Keratinocyte (primary cell): ENCODE measurements at regions not wholly inside any gene's neighbourhood (a gene's known extent, or its start where the extent isn't known, plus 50 kb on each side); places are given as distances from the start of the nearest gene placed in this dataset.

Experiments used
- DNase-seq: peaks from one replicate; pipeline ENCODE4 v3.0.0-alpha.2; 2011; ENCODE audit warnings: low read depth, missing footprints, low spot score
- FAIRE-seq: peaks from 2 replicates; lab custom pipeline; 2011; peaks lifted over from hg19 to GRCh38; lab: Jason Lieb, UNC
- H2AFZ ChIP-seq: 2 replicates; pipeline ENCODE4 v1.6.0; 2012; ENCODE audit warnings: low read length, control low read depth, inconsistent platforms; ENCODE audit not compliant: control insufficient read depth
- H3K27ac ChIP-seq: 2 replicates; pipeline ENCODE4 v1.5.1; 2011; ENCODE audit warnings: low read length; ENCODE audit not compliant: control insufficient read depth, insufficient read depth
- H3K27me3 ChIP-seq: 3 replicates; pipeline ENCODE4 v1.6.0; 2011; ENCODE audit warnings: low read length; ENCODE audit not compliant: control insufficient read depth, insufficient read depth; ENCODE audit errors: extremely low read depth
- H3K36me3 ChIP-seq, 2 experiments: 2 replicates in 1 of 2; 3 replicates in 1 of 2; pipeline ENCODE4 v1.5.1; 2011; ENCODE audit warnings: low read length in 2 of 2, mild to moderate bottlenecking in 1 of 2; ENCODE audit not compliant: control insufficient read depth in 2 of 2, insufficient read depth in 2 of 2; ENCODE audit errors: extremely low read depth in 1 of 2
- H3K4me1 ChIP-seq: 3 replicates; pipeline ENCODE4 v1.5.1; 2011; ENCODE audit warnings: low read length; ENCODE audit not compliant: control insufficient read depth, insufficient read depth; ENCODE audit errors: extremely low read depth
- H3K4me2 ChIP-seq: 3 replicates; pipeline ENCODE4 v1.6.0; 2011; ENCODE audit warnings: low read depth, low read length; ENCODE audit not compliant: control insufficient read depth, insufficient read depth; ENCODE audit errors: extremely low read depth
- H3K4me3 ChIP-seq, 3 experiments: fragments of 200-600 bp in 1 of 3; sonication (generic) in 1 of 3; 2 replicates in 2 of 3; 3 replicates in 1 of 3; pipeline ENCODE4 v1.5.1; 2011 to 2016; ENCODE audit warnings: low read length in 3 of 3, mild to moderate bottlenecking in 3 of 3, control low read depth in 2 of 3, inconsistent platforms in 1 of 3, low read depth in 1 of 3, mixed read lengths in 1 of 3, mixed run types in 1 of 3, moderate library complexity in 1 of 3; ENCODE audit not compliant: control insufficient read depth in 2 of 3, insufficient read depth in 2 of 3; ENCODE audit errors: extremely low read depth in 1 of 3
- H3K79me2 ChIP-seq: 2 replicates; pipeline ENCODE4 v1.6.0; 2012; ENCODE audit warnings: low read length; ENCODE audit not compliant: control insufficient read depth, insufficient read depth
- H3K9ac ChIP-seq: 3 replicates; pipeline ENCODE4 v1.6.0; 2011; ENCODE audit warnings: low read length; ENCODE audit not compliant: control insufficient read depth, insufficient read depth; ENCODE audit errors: extremely low read depth
- H3K9me1 ChIP-seq: 3 replicates; pipeline ENCODE4 v1.6.0; 2011; ENCODE audit warnings: low read length; ENCODE audit not compliant: control insufficient read depth, insufficient read depth; ENCODE audit errors: extremely low read depth
- H3K9me3 ChIP-seq: 2 replicates; pipeline ENCODE4 v1.5.1; 2012; ENCODE audit warnings: low read depth, low read length; ENCODE audit not compliant: control insufficient read depth
- H4K20me1 ChIP-seq: 3 replicates; pipeline ENCODE4 v1.6.0; 2011; ENCODE audit warnings: low read length; ENCODE audit not compliant: control insufficient read depth, insufficient read depth; ENCODE audit errors: extremely low read depth
- EZH2 ChIP-seq: IDR thresholded peaks from one replicate; pipeline ENCODE4 v1.6.1; 2012; ENCODE audit warnings: inconsistent platforms, mild to moderate bottlenecking, low read length, moderate library complexity
- dilution Hi-C: fragments of 300-500 bp; cut with MboI; formaldehyde crosslinking; loops from one replicate; pipeline ENCODE4 v1.7.0; 2020; ENCODE audit warnings: low sequenced_read_pairs; ENCODE audit not compliant: extremely low pct_ligation_motif_present
- TF ChIP-seq, protein P1 (sequence below), 3 experiments: IDR thresholded peaks in 1 of 3; conservative IDR thresholded peaks in 1 of 3; optimal IDR thresholded peaks in 1 of 3; 2 replicates in 2 of 3; 3 replicates in 1 of 3; pipeline versions ENCODE3 to v1.5.1; 2011; ENCODE audit warnings: low read length in 3 of 3, mild to moderate bottlenecking in 3 of 3, moderate library complexity in 2 of 3, control low read depth in 1 of 3, inconsistent platforms in 1 of 3; ENCODE audit not compliant: insufficient read depth in 2 of 3; ENCODE audit errors: extremely low read depth in 1 of 3

- Histone ChIP-seq H3K4me2 (no peak overlapping the region), H3K27me3 (no peaks in the 10 kb centered on the region), H3K27ac (no peak overlapping the region), H3K9me1 (no peaks in the 10 kb centered on the region), H3K36me3 (no peaks in the 10 kb centered on the region), H3K4me1 (no peaks in the 10 kb centered on the region), H3K9ac (no peak overlapping the region), H4K20me1 (no peaks in the 10 kb centered on the region), H3K9me3 (no peaks in the 10 kb centered on the region), H2AFZ (no peak overlapping the region), H3K4me3 (no peak overlapping the region), H3K79me2 (no peaks in the 10 kb centered on the region)
- TF ChIP-seq EZH2 = no peak
- TF ChIP-seq, protein P1, sequence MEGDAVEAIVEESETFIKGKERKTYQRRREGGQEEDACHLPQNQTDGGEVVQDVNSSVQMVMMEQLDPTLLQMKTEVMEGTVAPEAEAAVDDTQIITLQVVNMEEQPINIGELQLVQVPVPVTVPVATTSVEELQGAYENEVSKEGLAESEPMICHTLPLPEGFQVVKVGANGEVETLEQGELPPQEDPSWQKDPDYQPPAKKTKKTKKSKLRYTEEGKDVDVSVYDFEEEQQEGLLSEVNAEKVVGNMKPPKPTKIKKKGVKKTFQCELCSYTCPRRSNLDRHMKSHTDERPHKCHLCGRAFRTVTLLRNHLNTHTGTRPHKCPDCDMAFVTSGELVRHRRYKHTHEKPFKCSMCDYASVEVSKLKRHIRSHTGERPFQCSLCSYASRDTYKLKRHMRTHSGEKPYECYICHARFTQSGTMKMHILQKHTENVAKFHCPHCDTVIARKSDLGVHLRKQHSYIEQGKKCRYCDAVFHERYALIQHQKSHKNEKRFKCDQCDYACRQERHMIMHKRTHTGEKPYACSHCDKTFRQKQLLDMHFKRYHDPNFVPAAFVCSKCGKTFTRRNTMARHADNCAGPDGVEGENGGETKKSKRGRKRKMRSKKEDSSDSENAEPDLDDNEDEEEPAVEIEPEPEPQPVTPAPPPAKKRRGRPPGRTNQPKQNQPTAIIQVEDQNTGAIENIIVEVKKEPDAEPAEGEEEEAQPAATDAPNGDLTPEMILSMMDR (optimal IDR thresholded peaks at IDR 0.05 in 1 of 3, IDR thresholded peaks at IDR 0.05 in 1 of 3, conservative IDR thresholded peaks at IDR 0.05 in 1 of 3; ENCODE audit: extremely low read depth in 1 of 3, insufficient read depth in 2 of 3, low read length in 3 of 3) = no peak
- FAIRE-seq (no peak), DNase-seq (no peak)
- dilution Hi-C loops = no loop called here
Observed at GRCh38 chr6:84870672-84871071, 106.3 kb upstream of the TBX18 start.

- Histone ChIP-seq H3K9me3 (no peaks in the 10 kb centered on the region), H3K27ac (no peak overlapping the region), H4K20me1 (no peaks in the 10 kb centered on the region), H3K4me3 (no peak overlapping the region), H3K9me1 (no peaks in the 10 kb centered on the region), H3K79me2 (no peaks in the 10 kb centered on the region), H3K4me1 (no peaks in the 10 kb centered on the region), H3K27me3 (no peaks in the 10 kb centered on the region), H3K36me3 (no peaks in the 10 kb centered on the region), H3K4me2 (no peak overlapping the region), H2AFZ (no peak overlapping the region), H3K9ac (no peak overlapping the region)
- no peak for FAIRE-seq
- dilution Hi-C loops = no loop called here
- no peak for DNase-seq
- TF ChIP-seq, protein P1 (optimal IDR thresholded peaks at IDR 0.05 in 1 of 3, IDR thresholded peaks at IDR 0.05 in 1 of 3, conservative IDR thresholded peaks at IDR 0.05 in 1 of 3; ENCODE audit: extremely low read depth in 1 of 3, insufficient read depth in 2 of 3, low read length in 3 of 3) = no peak
- TF ChIP-seq EZH2 = no peak
Observed at GRCh38 chr6:84868149-84868548, 103.8 kb upstream of the TBX18 start.
